GM12801 (cell line): ENCODE measurements at regions not wholly inside any gene's neighbourhood (a gene's known extent, or its start where the extent isn't known, plus 50 kb on each side); places are given as distances from the start of the nearest gene placed in this dataset.

ENCODE experiments used
- TF ChIP-seq, protein P1 (sequence below): IDR thresholded peaks from one replicate; pipeline ENCODE4 v1.5.1; 2011; ENCODE audit warnings: control low read depth; ENCODE audit not compliant: insufficient read length; ENCODE audit errors: extremely low read depth

DNA sequence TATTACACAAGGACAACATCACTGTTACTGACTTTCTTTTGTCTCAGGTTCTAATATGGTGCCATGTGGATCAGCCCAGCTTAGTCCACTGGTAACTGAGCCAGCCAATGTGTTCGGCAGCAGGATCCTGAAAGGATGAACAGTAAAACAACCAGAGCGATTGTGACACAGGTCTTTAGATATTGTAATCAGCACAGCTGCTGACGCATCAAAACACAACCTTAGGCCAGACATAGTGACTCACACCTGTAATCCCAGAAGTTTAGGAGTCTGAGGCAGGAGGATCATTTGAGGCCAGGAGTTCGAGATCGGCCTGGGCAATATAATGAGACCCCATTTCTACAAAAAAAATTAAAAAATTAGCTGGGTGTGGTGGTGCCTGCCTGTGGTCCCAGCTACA lies 183.4 kb upstream of the CDH20 start:
- TF ChIP-seq, protein P1, sequence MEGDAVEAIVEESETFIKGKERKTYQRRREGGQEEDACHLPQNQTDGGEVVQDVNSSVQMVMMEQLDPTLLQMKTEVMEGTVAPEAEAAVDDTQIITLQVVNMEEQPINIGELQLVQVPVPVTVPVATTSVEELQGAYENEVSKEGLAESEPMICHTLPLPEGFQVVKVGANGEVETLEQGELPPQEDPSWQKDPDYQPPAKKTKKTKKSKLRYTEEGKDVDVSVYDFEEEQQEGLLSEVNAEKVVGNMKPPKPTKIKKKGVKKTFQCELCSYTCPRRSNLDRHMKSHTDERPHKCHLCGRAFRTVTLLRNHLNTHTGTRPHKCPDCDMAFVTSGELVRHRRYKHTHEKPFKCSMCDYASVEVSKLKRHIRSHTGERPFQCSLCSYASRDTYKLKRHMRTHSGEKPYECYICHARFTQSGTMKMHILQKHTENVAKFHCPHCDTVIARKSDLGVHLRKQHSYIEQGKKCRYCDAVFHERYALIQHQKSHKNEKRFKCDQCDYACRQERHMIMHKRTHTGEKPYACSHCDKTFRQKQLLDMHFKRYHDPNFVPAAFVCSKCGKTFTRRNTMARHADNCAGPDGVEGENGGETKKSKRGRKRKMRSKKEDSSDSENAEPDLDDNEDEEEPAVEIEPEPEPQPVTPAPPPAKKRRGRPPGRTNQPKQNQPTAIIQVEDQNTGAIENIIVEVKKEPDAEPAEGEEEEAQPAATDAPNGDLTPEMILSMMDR, result no peak

DNA sequence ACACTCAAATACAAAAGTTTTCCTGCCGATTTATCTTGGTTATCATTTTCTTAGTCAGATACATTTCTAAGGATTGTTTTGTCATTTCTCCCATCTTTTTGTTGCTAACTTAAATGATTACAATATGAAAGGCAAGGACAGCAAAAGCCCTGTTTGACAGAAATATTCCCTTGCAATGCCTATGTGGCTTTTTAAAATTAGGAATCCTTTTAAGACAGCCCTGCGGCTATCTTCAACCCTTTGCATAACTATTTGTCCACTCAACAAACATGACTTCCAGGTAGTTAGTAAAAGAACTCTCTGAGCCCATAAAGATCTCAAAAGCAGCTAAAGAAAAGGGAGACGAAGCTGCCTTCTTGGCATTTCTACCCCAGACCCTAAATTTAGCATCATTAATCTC lies 179.7 kb upstream of the CDH20 start:
- TF ChIP-seq, protein P1, result no peak

DNA sequence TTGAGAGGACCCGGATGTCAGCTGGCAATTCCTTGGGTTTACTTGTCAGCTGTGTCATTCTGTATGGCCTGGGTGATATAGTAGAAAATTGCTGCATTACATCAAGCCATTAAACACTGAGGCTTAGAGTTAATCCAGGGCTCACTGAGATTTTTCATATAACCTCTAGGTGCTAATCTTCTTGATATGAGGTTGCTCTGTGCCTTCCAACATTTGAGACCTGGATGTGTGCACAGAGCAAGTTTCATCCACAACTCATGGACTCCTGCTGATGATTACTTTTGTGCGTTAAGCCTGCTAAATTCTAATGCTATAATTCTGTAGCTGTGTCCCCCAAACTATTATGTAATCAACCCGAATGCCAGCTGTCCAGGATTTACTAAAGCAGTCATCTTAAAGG lies 178.4 kb upstream of the CDH20 start:
- TF ChIP-seq, protein P1, result no peak

DNA sequence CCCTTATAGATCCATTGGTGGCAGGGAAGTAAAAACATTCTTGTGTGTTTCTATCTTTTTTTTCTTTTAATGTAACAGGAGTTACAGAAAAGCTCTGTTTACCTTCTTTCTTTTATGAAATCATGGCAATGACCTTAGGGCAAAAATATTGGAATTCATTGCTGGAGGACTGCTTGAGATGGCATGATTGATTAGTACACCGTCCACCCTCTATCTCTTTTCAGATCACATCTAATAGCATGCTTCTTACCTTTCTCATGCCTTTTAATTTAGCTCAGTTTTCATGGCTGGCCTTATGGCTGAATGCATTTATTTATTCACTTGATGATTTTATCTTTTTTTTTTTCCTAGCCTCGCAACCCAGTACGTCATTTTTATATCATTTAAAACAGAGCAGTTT lies 177.6 kb upstream of the CDH20 start:
- TF ChIP-seq, protein P1, result no peak

DNA sequence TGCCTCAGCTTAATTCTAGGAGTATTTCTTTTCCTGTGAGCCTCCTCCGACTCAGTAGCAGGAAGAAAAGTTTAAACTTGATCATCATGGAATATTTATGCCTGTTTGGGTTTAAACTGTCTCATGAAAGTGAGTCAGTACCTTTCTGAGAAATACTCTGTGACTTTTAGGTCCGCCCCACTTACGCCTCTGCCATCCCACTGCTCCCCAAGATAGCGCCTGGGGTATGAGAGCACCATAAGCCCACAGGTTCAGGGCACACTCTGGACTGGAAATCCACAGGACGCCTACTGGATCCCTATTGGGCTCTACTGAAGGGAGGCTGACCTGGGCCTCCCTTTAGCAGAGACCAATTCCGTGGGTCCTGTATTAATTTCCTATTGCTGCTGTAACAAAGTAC lies 175.8 kb upstream of the CDH20 start:
- TF ChIP-seq, protein P1, result no peak

DNA sequence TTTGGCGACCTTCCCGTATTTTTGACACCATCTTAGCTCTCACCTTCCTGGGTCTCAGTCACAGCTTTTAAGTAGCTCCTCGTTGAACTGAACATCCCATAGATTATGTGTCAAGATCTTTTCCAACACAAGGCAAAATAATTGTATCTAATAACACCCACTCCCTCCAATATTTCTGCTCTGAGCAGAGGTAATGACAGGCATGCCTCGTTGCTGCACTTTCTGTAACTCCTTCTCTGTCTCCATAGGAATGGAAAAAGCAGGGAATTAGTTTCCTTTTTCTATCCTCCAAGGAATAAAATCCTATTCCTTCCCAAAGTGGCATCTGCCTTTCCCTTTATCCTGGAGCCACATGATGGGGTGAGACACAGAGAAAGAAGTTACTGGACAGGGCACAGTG lies 174.0 kb upstream of the CDH20 start:
- TF ChIP-seq, protein P1, result no peak

DNA sequence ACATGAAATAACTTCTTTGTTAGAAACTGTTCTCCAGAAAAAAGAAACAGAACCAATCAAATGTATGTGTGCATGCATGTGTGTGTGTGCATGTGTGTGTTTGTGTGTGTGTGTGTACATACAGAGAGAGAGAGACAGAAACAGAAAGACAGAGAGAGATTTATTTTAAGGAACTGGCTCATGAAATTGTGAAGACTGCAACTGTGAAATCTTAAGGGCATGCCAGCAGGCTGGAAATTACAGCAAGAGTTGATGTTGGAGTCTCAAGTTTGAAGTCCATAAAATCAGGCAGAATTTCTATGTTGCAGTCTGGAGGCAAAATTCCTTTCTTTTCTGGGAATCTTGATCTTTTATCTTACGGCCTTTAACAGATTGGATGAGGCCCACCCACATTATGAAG lies 168.9 kb upstream of the CDH20 start:
- TF ChIP-seq, protein P1, result no peak

DNA sequence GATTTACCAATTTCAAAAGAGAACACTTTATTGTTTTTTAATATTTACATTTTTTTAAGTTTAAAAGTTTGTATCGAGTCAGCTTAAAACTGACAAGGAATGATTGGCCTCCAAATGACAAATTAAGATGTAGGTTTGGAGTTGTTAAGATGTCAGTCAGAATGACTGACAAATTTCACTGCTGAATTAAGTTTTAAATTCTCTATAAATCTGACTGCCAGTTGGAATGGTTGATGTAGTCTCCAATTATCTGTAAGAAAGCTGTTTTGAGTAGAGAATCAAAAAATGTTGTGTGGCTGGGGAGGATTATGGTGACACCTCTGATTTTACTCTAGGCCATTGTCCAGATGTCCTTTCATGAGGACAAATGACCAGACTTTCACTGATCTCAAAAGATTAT lies 165.3 kb upstream of the CDH20 start:
- TF ChIP-seq, protein P1, result no peak
